ENCODE measurements at regions not wholly inside any gene's neighbourhood (a gene's known extent, or its start where the extent isn't known, plus 50 kb on each side); places are given as distances from the start of the nearest gene placed in this dataset.
"Not testable (repeated sequence)": the region's sequence is repeated elsewhere in the genome, so short reads cannot be mapped to it uniquely, and the experiment has no call there.

DNA sequence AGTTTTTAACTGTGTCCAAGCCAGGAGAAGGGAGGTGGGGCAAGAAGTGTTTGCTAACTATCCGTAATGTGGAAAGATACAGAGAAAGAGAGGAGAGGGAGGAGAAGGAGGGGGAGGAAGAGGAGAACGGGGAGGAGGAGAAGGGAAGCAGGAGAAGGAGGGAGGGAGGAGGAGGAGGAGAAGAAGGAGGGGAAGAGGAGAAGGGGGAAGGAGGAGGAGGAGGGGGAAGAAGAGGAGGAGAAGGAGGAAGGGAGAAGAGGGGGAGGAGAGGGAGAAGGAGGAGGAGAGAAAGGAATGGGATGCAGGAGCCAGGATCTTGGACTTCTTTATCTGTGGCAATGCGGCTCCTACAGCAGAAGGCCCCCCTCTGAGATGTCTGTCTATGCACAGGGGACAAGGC, 510.3 kb upstream of the CCDC196 start:
- no peak for DNase-seq

DNA sequence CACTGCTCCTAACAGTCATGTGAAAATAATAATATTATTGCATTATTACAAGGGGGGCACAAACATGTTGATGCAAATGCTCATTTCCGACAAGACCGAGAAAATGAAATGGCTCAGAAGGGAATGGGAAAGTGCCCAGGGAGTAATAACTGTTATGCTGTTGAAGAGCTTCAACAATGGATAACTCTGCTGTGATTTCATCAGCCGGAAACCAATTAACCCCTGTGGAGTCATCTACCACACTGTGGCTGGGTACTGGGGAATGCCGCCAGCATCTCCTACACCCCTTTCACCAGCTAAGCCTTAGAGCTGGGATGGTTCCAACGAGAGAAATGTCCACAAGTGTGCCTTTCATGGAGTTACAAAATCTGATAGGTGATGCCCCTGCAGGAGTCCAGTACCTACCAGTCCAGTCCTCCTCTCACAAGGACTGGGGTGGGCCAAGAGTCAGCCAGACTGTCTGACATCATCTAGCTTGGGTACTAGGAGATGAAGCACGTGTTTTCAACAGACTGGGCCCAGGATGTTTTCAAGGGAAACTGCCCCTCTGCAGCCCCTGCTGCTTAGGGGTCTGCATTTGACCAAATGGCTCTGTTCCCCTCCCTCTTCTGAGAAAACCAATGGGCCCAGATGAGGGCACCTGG, 509.3 kb upstream of the CCDC196 start:
- DNase-seq = no peak

DNA sequence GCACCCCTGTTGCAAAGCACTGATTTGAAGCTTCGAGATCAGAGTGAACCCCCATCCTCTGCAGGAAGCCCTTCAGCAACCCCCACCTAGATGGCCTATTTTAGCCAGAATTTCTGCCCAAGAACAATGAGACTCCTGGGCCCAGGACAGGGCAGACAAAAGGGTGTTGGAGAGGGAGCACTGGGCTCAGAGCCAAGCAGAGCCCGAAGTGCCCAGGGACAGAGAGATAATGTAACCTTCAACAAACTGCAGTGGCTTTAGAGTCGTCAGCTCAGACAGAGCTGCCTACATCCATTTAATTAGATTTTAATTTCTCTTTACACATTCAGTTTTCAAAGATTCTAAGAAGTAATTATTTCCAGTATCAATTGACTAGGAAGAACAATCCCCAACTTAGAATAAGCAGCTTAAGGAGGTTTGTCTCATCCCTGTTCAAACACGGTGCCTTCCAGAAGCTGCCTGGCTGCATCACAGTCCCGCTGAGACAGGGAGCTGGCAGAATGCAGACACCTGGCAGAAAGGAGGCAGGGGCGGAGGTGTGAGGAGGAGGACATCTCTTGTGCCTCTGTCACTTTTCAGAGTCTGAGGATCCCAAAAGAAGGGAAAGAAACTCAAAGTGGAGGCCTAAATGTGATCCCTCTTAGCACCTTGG, 504.9 kb upstream of the CCDC196 start:
- no peak for DNase-seq

DNA sequence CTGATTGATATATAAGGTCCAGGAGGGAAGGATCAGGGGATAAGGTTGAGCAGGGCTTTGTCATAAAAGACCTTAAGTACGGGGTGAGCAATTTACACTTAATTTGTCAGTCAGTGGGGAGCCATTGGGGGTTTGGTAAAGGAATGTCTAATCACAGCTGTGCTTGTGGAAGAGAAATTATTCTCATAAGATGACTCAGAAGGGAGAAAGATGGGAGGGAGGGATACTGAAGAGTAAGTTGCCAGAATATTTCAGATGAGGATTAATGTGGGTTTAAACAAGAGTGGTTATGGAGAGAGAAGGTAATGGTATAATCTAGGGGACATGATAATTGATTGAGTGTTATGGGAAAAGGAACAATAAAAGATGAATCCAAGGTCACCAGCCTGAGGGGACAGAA, 500.1 kb upstream of the CCDC196 start:
- no peak for DNase-seq

DNA sequence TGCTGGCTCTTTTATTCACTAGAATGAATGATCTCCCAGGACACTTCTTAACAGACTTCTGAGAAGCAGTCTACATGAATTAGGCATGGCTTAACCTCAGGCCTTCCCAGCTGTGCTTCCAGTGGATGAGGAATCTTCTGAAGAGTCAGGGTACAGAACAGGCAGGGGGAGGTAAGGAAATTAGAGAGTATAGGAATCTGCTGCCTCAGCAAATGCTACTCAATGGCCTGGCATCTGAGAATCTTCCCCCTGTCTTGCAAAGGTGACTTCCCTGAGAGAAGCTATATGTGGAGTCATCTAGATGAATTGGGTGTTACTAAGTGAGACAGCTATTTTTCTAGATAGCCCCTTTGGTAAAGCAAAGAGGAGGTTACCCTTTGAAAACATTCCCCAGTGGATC, 496.2 kb upstream of the CCDC196 start:
- DNase-seq = no peak

DNA sequence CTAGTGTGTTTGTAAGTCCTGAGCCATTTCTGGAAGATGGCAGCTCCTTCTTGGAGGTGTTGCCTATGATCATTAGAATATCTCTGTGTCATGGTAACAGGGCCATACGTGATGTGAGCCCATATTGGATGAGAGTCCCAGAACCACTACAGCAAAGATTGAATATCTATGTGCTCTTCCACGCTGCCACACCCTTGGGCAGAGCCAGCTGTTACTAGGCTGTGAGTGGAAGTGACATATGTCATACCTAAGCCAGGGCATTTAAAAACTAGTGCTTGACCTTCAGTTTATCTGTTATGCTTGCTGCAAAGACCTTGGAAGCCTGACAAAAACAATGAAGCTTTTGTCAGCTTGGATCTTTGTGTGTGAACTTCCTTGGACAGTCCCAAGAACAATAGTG, 495.1 kb upstream of the CCDC196 start:
- DNase-seq = no peak

DNA sequence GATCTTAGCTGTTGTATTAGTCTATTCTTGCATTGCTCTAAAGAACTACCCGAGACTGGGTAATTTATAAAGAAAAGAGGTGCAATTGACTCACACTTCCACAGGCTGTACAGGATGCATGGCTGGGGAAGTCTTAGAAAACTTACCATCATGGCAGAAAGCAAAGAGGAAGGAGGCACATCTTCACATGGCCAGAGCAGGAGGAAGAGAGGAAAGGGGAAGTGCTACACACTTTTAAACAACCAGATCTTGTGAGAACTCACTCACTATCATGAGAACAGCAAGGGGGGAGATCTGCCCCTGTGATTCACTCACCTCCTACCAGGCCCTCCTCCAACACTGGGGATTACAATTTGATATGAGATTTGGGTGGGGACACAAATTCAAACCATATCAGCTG, 494.2 kb upstream of the CCDC196 start:
- DNase-seq = not testable (repeated sequence)

DNA sequence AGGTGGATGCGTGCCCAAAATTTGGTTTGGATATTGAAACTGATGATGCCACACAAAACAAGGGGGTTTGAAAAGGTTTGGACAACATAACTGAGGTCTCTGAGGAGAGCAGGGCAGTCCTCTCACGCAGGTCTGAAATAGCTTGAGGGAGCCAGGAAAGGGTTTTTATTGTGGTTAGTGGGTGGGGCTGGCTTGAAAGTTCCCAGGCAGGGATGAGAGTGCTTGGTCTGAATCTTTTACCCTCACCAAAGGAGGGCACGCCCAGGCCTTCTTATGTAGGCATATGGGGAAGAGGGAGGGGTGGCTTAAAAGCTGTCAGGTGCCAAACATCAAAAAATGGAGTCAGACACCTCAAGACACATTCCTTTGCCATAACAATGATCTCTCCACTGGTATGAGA, 493.1 kb upstream of the CCDC196 start:
- no peak for DNase-seq

DNA sequence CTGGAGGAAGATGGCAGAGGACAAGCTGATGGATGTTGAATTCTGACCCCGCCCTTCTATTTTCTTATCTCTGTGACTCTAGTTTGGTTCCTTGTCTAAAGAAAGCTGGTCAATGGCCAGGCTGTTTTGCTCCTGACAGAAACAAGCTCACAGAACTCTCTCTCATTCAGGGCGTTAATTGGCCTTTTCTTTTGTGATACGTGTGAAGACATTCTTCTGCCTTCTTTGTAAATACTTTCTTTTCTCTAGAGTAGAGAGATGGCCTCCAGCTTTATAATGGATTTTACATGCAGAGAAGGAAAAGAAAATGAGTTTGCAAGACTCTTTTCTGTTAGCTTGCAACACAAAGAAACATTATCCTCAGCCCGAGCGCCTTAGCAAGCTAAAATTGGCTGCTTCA, 492.2 kb upstream of the CCDC196 start:
- no peak for DNase-seq

DNA sequence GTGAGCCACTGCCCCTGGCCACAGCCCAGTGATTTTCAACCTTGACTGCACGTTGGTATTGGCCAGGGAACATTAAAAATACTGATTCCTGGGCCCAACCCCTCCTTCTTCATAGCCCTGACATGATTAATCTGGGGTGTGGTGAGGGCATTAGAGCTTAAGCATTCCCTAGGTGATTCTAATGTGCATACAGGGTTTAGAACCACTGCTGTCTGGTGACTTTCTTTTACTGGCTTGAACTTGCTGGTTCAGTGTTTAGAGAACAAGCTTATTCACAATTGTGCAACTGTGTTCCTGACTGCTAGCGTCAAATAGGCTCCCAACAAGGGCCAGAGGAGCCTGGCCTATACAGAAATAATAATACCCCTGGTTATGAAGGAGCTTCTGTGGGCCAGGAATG, 488.8 kb upstream of the CCDC196 start:
- DNase-seq = no peak

DNA sequence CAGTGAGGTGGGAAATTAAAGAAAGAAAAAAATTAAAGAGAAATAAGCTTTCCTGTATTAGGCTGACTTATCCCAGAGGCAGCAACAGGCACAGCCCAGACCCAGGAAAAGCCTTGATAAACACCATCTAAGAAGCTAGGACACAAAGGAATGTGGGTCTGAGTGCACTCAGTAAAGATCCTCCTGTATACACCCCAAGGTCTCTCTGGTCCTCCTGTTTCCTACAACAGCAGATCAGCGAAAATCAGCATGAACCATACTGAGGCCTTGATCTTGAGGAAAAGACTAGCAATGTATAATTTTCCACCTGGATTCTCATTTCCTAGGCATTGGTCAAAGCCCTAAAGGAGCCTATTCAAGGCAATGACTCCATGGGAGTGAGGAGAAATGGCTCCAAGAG, 486.3 kb upstream of the CCDC196 start:
- DNase-seq = no peak

DNA sequence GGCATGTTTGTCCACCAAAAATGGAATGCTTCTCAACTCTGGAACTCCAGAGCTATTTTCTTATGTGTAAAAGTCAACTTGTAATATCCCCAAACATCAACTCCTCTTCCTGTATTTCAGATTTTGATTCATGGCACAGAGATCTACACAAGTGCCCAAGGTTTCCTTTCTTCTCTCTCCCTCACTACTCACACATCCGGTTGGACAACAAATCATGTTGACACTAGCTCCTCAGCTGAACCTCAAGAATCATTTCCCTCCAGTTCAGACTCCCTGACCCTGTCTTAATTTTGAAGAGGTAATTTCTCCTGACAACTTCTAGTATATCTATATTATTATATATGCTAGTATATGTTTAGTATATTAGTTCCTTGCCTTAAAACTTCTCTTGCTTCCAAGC, 485.4 kb upstream of the CCDC196 start:
- no peak for DNase-seq

DNA sequence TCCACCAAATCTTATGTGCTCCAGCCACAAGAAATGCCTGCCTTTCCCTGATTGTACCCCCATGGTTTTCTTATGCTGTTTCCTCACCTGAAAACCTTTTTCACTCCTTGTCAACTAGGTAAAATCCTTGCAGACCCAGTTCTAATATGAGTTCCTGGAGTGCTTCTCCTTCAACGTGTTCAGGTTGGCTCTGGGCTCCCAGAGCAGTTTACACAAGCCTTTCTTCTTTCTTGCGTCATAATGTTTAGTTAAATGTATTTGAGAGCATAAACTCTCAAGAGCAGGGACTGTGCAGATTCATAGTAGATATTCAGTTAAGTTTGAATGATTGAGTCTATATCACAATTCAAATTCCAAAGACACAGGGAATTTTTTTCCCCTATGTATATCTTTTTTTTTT, 484.8 kb upstream of the CCDC196 start:
- no peak for DNase-seq

DNA sequence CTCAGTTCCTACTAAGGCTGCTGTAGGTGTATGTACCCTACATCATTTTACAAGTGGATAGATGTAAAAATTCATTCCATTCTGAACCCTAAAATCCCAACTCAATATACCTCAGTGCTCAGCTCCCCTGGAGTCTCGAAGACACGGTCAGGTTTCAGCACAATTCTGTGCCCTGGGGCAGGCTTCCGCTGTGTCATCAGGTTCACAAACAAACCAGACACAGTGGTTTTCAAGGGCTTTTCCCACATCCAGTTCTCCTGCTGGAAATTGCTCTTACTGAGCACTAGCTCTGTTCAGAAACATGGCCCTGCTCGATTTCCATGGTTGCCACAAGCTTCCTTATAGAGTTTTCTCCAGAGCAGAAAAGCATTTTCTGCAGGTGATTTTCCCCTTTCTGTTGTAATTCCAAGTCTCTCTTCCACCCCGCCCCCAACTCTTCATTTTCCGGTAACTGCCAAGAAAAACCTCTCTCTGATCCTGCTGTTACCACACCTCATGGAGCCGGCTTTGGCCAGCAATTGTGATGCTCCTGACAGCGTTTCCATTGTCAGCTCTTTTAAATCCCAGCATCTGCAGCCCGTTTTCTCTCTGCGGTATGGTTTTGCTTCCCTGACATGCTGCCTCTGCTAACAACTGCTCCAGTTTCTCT, 483.0 kb upstream of the CCDC196 start:
- DNase-seq = no peak

DNA sequence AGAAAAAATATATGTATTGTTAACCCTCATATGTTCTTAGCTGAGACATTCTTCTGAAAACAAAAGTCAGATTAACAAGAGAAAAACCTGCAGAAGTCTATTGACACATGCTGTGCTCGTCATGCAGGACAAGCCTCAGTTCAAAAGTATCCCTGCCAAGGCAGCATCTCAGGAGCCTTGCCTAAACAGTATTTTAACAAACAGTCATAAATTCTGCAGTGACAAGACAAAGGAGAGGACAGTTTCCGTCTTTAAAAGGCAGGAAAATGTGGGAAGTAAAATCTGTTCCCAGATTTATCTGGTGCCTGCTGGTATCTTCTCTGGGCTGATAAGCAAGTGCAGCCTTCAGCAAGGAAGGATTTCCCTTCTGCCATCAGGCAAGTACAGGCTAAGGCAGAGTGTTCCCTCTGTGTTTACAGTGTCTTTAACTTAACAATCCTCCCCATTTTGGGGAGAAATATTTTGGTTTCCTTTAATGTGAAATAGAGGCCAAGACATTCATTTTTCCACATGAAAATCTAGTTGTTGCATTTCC, 480.2 kb upstream of the CCDC196 start:
- DNase-seq = no peak

DNA sequence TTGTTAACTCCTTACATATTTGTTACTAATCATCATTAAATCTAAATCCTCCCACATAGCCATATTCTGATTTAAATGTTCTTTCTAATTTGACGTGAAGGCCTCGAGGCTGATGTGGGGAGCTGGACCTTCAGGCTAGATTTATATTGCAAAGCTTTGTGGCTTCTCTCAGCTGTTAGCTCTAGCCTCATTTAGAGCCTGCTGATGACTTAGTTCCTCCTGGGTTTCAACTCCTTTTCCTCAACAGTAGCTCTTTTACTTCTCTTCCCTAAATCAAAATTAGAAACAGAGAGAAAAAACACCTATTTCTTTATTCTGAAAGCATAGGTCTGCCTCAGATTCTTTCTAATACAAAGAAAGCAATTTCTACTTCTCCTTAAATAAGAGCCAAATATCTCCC, 477.5 kb upstream of the CCDC196 start:
- no peak for DNase-seq

DNA sequence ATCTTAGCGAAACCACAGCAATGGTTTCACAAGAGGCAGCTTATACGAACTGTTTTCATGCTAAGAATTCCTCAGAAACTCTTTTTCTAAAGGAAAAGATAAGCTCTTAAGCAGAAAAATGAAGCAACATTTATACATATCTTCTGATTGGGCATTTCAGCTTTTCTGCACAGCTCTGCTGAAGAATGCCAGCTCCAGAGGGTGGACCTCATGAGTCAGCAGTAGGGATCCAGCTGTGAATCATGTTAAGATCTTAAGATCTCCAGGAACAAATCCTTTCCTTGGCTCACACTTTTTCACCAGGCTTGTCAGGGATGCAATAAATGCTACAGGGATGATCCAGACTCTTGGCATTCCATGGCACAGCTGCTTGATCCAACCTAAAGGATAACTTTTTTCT, 477.1 kb upstream of the CCDC196 start:
- DNase-seq = no peak

DNA sequence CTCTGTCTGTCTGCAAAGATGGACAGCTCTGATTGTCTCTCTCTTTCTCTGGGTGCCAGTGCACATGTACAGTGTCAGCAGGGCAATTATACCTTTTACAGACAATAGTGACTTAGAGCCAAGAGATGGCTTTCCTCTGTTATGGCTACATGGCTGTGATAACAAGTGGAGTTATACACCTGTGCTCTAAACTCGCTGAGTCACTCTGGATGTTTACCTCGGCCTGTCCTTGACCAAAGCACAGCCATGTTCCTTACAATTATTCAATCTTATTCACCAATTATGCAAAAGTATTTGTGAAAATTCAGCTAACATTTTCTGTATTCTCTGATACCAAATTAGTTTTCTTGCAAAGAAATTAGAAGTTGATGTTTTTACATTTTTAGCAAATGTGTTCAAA, 475.5 kb upstream of the CCDC196 start:
- DNase-seq = no peak

DNA sequence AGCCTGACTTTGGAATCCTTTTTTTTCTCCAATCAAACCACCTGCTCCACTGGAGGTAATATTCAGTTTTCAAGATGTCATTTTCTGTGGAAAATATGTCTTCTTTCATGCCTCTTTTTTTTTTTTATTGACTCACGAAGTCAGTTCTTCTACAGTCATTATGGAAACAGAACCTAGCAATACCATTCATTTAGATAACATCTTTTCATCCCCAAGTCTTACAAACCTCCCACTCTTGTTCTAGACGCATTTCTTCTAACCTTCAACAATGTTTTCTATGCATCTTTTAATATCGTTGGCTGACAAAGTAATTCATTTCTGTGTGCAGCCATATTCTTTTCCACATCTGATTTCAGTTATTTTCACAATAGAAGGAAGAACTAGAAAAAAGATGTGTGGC, 474.3 kb upstream of the CCDC196 start:
- DNase-seq = no peak

DNA sequence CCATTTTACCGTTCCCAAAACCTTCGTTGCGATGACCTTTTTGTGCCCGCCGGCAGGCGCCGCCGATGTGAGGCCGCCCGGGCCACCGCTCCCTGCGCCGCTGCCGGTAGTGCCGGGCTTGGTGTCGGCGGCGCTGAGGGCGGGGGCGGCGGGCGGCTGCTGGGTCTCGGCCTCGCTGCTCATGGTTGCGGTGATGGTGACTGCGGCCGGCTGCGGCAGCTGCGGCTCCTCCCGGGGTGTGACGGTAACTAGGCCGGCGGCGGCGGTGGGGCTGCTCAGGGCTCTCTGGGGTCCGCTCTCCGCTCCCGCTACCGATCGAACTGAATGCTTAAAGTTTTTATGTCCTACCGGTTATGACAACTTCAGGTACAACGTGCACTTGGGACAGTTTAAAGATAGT, 472.6 kb upstream of the CCDC196 start:
- not testable (repeated sequence) for DNase-seq

DNA sequence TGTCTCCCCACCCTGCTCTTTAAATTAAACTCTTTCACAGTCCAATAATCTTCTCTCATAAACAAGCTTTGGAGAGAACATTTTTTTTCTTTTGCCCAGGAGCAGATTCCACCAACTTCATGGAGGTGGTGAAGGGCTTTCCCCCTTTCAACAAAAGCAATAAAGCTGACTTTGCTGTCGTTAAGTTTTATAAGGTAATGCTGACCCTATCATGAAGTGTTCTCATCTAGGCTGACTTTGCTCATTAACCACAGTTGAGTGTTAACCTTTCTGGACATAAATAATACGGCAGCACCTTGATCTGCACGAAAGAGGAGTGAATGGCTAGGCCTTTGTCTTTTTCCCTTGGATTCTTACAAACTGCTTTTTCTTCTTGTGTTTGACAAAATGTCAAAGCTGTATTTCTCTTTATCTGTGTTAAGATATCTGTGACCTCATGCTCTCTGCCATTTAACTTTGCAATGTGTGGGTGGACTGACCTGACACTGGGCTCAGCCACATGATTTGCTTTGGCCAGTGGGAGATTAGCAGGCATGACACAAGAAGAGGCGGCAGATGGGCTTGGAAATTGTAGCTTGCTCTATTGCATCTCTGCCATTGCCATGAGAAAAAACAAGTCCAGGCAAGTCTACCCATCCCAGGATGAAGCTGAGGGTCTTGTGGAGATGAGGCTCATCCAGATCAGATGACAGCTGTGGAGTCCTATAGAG, 470.9 kb upstream of the CCDC196 start:
- no peak for DNase-seq

DNA sequence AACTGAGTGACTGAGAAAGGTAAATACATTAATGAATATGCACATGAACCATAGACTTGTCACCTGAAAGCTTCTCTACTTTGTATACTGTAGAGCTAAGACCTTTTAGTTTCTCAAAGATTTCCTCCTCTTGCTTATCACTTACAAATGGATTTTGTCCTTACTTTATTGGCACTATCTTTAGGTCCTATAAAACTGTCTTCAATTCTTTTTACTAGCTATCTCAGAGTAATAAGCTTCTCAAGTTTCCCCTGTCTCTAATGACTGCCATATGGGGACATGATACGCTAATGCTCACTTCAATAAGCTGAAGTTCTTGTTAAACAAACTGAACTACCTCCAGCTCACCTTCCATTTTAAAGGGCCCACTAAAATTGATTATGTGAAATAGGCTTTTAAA, 468.2 kb upstream of the CCDC196 start:
- no peak for DNase-seq

DNA sequence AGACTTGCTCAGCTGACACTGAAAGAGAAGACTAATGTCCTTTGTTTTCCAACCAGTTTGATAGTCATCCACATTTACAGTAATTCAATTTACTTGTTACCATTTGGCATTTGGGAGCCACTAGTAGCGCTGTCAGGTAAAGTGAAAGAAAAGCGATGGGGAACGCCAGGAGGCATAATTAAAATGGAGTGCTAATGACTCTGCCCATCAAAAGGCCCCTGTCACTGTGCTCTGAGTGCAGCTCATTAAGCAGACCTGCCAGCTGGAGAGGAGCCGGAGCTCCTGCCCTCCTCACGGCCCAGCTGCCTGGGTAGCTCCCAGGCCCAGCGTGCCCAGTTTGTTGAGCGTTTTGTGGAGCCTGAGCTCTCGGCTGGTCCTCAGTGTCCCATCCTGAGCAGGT, 463.6 kb upstream of the CCDC196 start:
- no peak for DNase-seq

DNA sequence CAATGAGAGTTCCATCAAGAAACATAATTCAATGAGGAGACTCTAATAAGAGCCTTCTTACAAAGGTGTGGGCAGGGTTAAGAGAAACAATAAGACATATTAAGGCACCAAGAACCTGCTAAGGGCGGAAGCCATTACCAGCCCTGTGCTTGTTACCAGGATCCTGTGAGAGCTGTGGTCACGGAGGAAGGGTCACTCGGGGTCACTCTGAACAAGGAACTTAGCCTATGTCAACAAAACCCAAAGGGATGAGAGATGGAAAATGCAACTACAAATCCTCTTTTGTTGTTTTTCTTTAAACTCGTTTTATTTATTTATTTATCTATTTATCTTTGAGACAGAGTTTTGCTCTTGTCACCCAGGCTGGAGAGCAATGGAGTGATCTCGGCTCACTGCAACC, 460.4 kb upstream of the CCDC196 start:
- DNase-seq = no peak
